SK-N-SH (cell line): ENCODE measurements at regions not wholly inside any gene's neighbourhood (a gene's known extent, or its start where the extent isn't known, plus 50 kb on each side); places are given as distances from the start of the nearest gene placed in this dataset.

ENCODE experiments used
- CTCF ChIP-seq: fragments of 200-600 bp; sonication (generic); IDR thresholded peaks from 2 replicates; pipeline ENCODE4 v1.6.1; 2017; ENCODE audit warnings: antibody characterized with exemption, mild to moderate bottlenecking, moderate library complexity
- EP300 ChIP-seq, 2 experiments: IDR thresholded peaks; 2 replicates each; pipeline versions ENCODE4 v1.4.0 to v1.6.1; 2012; ENCODE audit warnings: borderline replicate concordance in 1 of 2, low read depth in 1 of 2, low read length in 1 of 2
- FOXJ3 ChIP-seq: sonication (generic); formaldehyde crosslinking; IDR thresholded peaks from 2 replicates; pipeline ENCODE4 v1.5.1; 2020; ENCODE audit warnings: mild to moderate bottlenecking, missing genetic modification reagents
- POLR2AphosphoS5 ChIP-seq: IDR thresholded peaks from 2 replicates; pipeline ENCODE4 v1.6.1; 2012; ENCODE audit warnings: low read depth, low read length
- RFX5 ChIP-seq: IDR thresholded peaks from 2 replicates; pipeline ENCODE4 v1.6.1; 2012; ENCODE audit warnings: mild to moderate bottlenecking, improper control_type of control experiment, low read length
- TCF12 ChIP-seq: IDR thresholded peaks from 2 replicates; pipeline ENCODE4 v1.4.0; 2012
- YY1 ChIP-seq: IDR thresholded peaks from 2 replicates; pipeline ENCODE4 v1.4.0; 2012; ENCODE audit warnings: low read depth, mild to moderate bottlenecking

GRCh38 chr6:9539231-9539755, 875.6 kb downstream of the TFAP2A start:
- TF ChIP-seq YY1 (no peak), POLR2AphosphoS5 (no peak), TCF12 (no peak), CTCF (no peak), EP300 (IDR thresholded peaks at IDR 0.05; ENCODE audit: borderline replicate concordance in 1 of 2, low read depth in 1 of 2, low read length in 1 of 2) (no peak), FOXJ3 (no peak), RFX5 (no peak)
